SHP77 (cell line): ENCODE measurements at regions not wholly inside any gene's neighbourhood (a gene's known extent, or its start where the extent isn't known, plus 50 kb on each side); places are given as distances from the start of the nearest gene placed in this dataset.
"Not testable (repeated sequence)": the region's sequence is repeated elsewhere in the genome, so short reads cannot be mapped to it uniquely, and the experiment has no call there.

Source experiments
- DNase-seq, 2 experiments: peaks; one replicate each; lab custom pipeline; 2025; lab: John Stamatoyannopoulos, UW

DNA sequence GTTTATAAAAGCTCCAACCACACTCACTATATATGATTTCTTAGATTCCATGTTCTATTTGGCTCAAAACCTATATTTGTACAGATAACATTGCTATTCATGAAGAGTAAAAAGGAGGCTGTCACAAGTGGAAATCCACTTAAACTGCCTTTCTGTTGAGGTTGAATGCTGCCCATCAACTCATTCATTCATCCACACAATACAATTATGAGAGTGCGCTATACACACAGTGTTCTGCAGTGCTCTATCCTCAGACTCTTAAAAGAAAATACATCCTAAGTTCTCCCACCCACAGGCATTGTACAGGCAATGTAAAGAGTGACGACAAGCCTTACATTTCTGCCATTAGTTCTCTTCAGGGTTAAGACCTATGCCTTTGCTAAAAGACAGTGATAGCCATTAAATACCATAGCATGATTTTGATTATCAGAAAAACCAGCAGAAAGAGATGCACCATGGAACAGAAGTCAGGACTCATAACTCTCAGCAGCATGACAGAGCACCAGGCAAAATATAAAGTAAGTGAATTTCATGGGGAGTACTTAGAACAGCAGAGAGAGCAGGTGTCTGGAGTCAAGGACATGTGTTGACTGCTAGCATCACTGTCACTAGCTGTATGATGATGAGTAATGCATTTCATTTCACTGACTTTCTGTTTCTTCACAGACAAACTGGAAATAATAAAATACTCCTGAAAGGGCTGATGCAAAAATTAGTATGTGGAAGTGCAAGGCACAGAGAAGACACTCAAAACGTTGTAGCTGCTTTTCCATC is 218.0 kb downstream of the RBM26 start:
- no peak for DNase-seq

DNA sequence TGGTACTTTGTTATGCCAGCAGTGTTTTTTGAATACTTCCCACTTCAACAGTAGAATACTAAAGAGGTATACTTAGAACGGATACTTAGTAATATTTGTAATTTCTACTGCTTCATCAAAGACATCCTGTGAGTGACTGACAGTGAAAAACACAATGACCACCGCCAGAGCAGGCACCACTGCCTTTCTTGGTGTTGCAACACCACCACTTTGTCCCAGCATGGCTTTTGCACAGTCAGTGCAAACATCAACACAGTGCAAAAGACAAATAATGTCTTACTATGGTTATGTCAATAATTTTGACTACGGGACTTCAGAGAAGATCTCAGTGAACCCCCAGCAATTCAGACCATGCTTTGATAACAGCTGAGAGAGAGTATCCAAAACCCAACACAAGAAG is 220.5 kb downstream of the RBM26 start:
- DNase-seq: no peak

DNA sequence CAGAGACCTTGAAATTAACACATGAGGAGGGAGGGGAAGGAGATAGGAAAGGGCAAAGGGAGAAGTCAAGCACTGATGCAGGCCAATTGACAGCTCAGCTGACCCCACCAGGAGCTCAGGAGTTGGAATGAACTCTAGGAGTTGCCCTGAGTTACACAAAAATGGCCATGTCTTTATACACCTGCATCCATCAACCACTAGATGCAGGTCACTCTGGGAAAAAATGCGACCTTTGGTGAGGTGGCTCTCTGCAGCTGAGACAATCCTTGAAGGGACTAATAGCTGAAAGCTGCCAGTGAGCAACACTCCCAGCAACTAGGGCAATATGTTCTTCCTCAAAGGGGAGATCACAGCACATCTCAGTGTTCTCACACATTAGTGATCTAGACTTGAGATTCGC is 222.8 kb downstream of the RBM26 start:
- DNase-seq: no peak

DNA sequence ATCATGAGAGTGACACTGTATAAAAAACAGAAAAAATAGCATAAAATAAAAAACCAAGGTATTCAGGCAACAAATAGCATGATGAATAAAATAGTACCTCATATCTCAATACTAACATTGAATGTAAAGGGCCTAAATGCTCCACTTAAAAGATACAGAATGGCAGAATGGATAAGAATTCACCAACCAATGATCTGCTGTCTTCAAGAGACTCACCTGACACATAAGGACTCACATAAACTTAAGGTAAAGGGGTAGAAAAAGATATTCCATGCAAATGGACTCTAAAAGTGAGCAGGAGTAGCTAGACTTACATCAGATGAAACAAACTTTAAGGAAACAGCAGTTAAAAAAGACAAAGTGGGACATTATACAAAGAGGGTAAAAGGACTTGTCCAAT is 232.4 kb downstream of the RBM26 start:
- not testable (repeated sequence) for DNase-seq

DNA sequence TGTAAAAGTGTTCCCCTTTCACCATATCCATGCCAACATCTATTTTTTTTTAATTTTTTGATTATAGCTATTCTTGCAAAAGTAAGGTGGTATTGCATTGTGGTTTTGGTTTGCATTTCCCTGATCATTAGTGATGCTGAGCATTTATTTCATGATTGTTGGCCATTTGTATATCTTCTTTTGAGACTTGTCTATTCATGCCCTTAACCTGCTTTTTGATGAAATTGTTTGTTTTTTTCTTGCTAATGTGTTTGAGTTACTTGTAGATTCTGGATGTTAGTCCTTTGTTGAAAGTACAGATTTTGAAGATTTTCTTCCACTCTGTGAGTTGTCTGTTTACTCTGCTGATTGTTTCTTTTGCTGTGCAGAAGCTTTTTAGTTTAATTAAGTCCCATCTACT is 233.1 kb downstream of the RBM26 start:
- DNase-seq: not testable (repeated sequence)

DNA sequence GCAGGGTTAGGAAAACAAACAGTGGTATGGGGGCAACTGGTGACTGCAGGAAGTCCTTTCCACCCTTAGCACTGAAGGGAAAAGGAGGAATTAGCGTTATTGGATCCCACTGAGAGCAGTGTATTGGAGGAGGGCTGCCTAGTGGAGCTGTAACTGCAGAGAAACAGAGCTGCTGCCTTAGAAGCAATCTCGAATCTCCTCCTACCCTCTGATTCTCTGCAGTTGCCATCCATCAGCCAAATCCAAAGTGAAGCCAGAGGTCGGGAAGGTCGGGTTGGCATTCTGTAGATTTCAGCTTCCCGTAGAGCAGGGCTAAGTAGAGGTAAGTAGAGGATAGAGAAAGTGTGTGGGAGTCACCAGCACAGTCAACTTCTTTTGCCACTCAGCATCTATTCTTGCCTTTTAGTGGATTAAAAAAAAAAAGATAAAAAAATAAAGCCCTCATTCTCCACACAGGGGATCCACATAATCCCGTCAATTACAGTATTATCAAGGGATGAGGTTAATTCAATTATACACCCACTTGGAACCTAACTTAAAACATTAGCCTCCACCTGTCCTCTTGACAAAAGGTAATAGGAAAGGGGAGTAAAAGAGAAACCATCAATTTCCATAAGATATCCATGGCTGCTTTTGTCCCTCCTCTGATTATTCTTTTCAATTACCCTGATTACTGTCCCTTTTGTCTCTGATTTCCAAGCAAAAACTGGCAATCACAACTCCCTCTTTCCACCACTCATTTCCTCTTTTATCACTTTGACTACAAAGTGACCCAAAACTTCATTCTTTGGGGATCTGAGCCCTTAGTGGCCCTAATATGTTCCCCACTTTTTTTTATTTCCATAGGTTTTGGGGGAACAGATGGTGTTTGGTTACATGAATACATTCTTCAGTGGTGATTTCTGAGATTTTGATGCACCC is 234.7 kb downstream of the RBM26 start:
- no peak for DNase-seq

DNA sequence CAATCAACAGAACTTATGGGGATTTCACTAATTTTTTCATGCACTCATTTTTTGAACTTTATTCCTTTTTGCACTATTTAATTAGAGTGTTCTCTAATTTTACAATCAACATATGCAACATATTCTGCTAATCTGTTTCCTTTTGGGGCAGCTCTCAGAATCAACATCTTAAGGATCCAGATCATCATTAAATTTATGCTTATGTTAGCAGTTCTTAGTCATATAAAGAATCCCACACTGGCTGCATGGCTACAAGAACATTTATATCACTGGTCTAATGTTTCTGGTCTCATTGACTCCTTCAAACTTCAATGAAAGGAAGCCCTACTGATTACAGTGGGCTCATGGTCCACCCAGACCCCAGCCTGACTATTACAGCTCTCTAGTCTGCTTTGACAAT is 245.2 kb downstream of the RBM26 start:
- no peak for DNase-seq

DNA sequence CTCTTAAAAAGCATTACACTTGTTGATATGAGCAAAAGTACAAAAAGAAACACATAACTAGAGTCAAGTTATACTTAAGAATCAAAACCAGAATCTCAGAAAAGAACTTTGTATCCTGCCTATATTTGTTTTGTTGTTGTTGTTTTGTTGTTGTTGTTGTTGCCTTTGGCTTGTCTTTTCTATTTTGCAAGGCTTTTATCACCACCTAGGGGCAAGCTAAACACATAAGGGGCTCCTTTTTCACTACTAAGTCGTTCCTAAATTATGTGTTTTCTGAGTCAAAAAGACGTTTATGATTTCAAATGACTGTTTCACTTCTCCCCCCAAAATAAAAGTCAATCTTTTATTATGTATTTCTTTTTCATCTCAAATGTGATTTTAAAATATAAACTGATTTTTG is 250.2 kb downstream of the RBM26 start:
- no peak for DNase-seq

DNA sequence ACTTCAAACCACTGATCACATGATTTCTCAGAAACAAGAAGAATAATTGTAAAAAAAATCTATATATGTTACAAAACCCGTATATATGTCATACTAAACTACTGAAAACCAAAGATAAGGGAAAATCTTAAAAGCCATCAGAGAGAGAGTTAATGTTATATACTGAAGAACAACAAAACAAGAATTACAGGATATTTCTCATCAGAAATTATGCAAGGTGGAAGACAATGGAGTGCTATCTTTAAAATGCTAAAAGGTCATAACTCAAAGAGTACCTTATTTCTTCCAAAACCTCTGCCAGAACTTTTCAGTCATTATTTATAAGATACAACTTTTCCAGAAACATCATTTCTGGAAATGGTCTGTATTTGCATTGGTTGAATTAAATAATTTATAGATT is 256.8 kb downstream of the RBM26 start:
- no peak for DNase-seq

DNA sequence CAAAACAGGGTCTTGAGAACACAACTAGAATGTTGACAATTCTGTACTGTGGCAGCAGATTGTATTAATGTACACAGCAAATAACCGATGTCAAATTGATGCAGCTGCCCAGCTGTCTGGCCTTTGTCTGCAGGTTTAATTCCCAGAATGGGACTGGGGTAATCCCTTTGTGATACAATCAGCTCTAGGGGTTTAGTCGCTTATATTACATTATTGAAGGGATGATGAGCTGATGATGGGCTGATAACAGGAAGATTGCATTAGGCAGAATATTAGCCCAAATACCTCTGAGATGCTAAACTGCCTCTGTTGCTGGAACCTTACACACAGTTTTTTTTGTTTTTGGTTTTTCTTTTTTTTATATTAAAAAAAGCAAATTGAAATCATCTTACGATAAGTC is 265.0 kb downstream of the RBM26 start:
- peak in 1 of 2 experiments; percentile 7 for DNase-seq

DNA sequence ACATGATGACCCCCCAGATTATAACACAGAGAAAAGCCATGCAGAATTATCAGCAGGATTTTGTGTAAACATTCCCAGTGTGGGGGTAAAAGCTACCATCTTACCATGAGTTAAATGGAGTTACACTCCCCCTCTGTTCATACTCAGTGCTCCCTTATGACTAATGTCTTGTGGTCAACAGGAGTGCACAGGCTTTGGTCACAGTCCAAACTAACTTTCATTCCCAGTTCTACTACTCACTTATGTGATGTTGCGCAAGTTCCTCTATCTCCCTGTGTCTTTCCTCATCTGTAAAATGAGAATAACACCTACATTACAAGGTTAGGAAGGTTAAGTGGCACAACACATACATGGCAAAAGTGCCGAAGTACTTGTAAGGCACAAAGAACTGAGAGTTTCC is 277.9 kb downstream of the RBM26 start:
- no peak for DNase-seq

DNA sequence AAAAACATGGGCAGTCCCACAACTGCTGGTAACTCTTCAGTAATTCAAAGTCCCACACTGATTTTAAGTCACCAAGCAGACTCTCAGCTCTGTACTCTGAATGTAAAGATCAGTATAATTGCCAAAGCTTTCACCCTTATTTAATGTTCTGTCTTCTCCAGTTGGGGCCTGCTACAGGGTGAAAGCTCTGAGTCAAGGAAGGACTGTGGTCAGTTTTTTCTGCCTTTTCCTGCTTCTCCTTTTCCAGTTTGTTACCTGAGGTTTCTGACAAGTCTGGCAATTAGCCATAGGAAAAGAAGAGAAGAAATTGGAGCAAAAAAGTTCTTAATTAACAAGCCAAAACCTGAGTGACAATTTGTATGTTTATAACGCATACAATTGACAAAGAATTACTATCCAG is 279.3 kb downstream of the RBM26 start:
- no peak for DNase-seq

DNA sequence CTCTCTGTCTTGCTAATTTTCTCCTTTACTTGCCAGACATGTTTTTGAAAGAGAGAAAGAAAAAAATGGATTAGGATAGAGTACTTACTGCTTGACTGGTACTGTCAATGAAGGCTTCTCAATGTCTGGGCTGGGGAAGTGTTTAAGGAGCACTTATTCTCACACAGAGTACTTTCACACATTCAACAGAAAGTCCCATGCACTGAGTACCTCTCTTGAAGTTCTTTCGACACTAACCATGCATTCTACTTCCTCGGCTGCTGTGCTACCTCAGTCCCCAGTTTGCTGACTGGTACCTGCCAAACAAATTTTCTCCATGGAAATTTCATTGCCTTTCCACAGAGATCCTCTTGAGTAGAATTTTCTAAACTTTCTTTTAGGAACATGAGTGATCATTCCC is 281.9 kb downstream of the RBM26 start:
- DNase-seq: no peak

DNA sequence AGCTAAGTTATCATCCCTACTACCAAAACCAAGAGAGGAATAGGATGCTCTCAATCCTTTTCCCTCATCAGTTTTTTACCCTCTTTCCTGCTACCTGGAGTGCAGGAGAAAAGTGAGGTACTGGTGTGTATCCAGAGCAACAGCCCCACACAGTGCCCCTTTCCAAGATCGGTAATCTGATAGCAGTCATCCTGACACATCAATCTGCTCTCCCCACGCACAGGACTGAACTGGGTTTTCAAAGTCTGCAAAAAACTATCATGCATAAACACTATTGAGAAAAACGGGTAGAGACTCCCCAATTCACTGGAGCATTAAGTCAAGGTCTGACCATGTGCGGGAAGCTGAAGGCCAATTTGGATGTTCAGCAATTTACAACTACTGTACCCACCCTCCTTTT is 284.8 kb downstream of the RBM26 start:
- no peak for DNase-seq

DNA sequence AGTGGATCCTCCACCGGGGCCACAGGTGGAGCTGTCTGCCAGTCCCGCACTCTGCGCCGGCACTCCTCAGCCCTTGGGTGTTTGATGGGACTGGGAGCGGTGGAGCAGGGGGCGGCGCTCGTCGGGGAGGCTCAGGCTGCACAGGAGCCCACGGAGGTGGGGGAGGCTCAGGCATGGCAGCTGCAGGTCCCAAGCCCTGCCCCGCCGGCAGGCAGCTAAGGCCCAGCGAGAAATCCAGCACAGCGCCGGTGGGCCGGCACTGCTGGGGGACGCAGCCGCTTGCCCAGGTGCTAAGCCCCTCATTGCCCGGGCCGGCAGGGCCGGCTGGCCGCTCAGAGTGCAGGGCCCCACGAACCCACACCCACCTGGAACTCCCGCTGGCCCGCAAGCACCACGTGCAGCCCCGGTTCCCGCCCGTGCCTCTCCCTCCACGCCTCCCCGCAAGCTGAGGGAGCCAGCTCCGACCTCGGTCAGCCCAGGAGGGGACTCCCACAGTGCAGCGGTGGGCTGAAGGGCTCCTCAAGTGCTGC is 286.4 kb downstream of the RBM26 start:
- no peak for DNase-seq

DNA sequence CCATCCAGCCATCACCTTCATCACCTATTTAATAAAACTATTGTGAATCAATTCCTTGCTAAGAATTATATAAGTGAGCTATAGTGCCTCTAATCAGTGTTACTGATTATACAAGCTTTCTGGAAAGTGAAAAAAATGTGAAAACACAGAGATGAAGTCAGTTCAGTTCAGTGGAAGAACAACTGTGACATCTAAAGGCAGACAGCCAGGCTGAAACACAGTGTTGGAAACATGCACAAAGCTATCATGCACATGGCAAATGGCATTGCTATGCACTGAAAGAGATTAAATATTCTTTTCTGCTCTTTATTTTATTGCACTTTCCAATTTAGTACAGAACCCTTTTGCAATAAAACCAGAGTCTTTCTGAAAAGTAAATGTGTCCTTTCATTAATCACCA is 294.0 kb downstream of the RBM26 start:
- no peak for DNase-seq

DNA sequence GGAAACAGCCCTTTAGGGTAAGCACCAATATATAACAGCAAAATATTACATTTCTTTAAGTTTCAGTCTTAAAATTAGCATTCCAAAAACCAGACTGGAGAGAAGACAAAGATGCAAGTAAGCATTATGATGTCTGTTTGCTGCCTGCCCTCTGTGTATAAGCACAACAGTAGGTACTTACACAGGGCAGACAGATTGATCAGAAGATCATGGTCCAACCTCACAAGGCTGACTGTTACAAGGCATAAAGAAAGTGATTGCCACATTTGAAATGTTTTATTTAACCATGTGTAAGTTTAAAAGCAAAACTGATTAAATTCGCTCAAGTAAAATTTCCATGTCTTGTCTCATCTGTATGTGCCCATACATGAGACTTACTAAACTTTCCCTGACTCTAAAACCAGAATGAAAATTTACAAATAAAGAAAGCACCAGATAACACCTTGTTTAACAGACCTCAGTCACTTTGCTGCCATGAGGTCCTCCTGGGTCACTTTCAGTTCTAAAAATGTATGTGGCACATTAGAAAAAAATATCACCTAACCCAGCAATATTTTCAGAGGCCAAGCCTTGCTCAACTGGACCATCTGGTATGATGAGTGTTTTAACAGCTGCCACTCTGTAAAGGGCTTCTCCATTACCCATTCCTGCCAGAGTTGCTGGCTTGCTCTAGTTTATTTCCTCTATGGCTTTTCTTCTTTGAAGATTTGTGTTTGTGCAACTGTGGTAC is 297.0 kb downstream of the RBM26 start:
- DNase-seq: peak; percentile 81 to 84

DNA sequence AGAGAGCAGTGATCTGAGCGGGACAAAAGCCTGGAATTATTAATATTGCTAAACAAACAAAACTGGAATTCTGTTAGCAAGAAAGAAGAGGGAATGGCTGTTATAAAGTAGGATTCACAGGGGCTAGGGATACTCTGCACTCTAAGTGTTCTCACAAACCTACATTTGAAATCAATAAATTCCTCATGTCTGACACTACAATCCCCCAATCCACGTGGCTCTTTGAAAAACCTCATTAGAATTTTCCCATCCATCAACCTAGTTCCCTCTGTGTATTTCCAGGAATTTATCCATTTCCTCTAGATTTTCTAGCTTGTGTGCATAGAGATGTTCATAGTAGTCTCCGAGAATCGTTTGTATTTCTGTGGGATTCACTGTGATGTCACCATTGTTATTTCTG is 307.5 kb downstream of the RBM26 start:
- DNase-seq: no peak

DNA sequence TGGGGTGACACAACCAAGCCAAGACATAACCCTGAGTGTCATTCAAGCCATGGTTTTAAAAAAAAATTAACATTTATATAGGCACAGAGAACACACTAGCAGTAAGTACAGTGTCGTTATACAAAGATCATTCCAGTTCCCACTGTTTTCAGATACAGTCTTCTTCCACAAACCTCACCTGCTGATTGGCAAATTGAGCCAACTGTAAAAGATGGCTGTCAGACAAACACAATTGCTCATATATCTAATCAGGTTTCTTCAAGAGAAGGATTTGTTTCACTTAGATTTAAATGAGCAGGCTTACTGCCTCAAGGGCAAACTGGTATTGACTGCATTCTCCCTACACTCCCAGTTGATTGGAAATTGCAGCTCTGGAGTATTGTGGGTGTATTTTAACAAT is 308.9 kb downstream of the RBM26 start:
- DNase-seq: no peak

DNA sequence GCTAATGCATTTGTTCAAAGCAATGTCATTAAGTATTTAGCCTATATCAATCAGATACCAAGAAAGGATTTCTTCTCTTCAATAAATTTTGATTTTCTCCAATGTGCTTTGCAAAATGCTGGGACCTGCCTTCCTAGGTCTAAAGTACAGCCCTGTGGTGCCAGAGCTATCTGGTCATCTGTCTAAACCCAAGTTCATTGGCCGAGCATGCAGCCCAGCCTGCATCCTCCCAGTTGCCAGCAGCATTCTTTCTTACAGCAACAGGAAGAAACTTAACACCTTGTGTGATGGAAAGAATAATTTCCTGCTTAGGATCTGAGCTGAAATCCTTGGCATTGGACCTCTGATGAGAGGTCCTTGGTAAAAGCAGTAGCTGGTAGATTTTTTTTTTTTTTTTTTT is 310.0 kb downstream of the RBM26 start:
- no peak for DNase-seq

DNA sequence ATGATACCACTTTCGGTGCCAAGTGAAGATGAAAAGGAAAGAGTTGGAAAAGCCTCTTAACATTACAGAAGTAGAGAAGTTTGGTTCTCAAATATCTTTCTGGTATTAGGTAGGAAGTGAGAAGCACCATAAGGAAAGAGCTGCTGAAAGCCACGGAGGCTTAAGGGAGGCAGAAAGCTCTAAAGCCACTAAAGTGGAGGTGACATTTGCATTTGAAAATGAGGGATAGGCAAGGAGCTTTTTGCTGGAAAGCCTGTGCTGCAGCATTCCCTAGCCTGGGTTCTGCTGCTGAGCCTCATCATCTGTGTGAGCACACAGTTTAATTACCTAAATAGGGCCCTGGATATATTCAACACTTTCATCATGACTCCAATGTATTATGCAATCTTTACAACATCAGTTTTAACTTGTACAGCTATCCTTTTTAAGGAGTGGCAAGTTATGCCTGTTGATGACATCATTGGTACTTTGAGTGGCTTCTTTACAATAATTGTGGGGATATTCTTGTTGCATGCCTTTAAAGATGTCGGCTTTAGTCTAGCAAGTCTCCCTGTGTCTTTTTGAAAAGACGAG is 315.4 kb downstream of the RBM26 start:
- no peak for DNase-seq

DNA sequence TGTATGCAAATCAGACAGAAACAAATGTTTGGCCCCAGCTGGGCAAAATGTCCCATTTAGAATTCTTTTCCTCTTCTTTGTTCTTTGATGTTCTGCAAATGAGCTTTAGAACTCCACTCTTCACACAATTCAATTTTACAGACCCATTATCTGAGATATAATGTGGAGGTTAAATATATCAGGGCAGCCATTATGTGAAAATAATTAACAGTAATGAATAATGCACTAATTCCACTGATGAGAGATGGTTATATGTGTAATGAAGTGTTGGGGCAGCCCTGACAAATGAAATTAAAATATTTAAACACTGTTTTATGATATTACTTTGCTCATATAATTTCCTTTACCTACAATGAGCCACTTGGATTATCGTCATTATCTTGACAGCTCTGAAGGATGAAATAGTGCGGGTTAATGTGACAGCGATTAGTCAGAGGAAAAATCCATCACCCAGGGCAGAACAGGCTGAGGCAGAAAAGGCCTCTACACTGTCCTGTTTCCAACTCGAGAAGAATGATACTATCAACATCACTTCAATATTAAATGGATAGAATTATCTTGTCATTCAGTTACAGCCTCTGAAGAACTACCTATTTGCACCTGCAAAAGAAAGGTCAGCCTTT is 321.1 kb downstream of the RBM26 start:
- no peak for DNase-seq
